B cell (primary cell): ENCODE measurements at regions not wholly inside any gene's neighbourhood (a gene's known extent, or its start where the extent isn't known, plus 50 kb on each side); places are given as distances from the start of the nearest gene placed in this dataset.

Experiments used
- ATAC-seq: fragments of 200-7000 bp; cut with Tn5 transposase; one replicate; pipeline ENCODE4 v1.10.0; 2021; ENCODE audit warnings: low read depth, mild to moderate bottlenecking, moderate number of reproducible peaks, moderate library complexity
- CTCF ChIA-PET: fragments of 350-600 bp; sonication (Branson Sonifier 250); formaldehyde crosslinking; loops from one replicate; lab custom pipeline; 2021; ENCODE audit warnings: antibody characterized with exemption, inconsistent platforms; lab: Charles Lee
- POLR2A ChIA-PET: fragments of 350-600 bp; sonication (Branson Sonifier 250); formaldehyde crosslinking; loops from one replicate; lab custom pipeline; 2021; ENCODE audit warnings: antibody characterized with exemption; lab: Charles Lee
- DNase-seq: peaks from one replicate; pipeline ENCODE4 v3.0.0; 2013
- H2AFZ ChIP-seq: 2 replicates; pipeline ENCODE4 v1.6.1; 2012; ENCODE audit warnings: mild to moderate bottlenecking, low read depth, low read length; ENCODE audit not compliant: insufficient read depth, poor library complexity, severe bottlenecking
- H3K27ac ChIP-seq, 2 donors: 1 replicate in 1 of 2; 2 replicates in 1 of 2; pipeline ENCODE4 v1.5.1; 2012 to 2013; ENCODE audit warnings: low read length in 2 of 2, mild to moderate bottlenecking in 2 of 2, moderate library complexity in 1 of 2
- H3K27me3 ChIP-seq, 4 experiments: fragments of 200-600 bp in 1 of 4; sonication (generic) in 1 of 4; replicated peaks in 1 of 4; 1 replicate in 2 of 4; 2 replicates in 2 of 4; pipeline versions ENCODE4 v1.6.1 to v1.7.0; 2013 to 2016; ENCODE audit warnings: low read length in 3 of 4, mild to moderate bottlenecking in 2 of 4, mixed read lengths in 1 of 4, moderate library complexity in 1 of 4; ENCODE audit not compliant: insufficient read depth in 4 of 4, control insufficient read depth in 3 of 4; ENCODE audit errors: control extremely low read depth in 1 of 4
- H3K36me3 ChIP-seq, 2 experiments: replicated peaks in 1 of 2; 1 replicate in 1 of 2; 2 replicates in 1 of 2; pipeline versions ENCODE4 v1.6.1 to v1.7.1; 2013; ENCODE audit warnings: low read length in 1 of 2; ENCODE audit not compliant: insufficient read depth in 2 of 2, control insufficient read depth in 1 of 2; ENCODE audit errors: control extremely low read depth in 1 of 2, extremely low read depth in 1 of 2
- H3K4me1 ChIP-seq, 2 donors: fragments of 200-600 bp in 1 of 2; sonication (generic) in 1 of 2; 1 replicate in 1 of 2; 2 replicates in 1 of 2; pipeline versions ENCODE4 v1.5.1 to v1.6.1; 2013 to 2017; ENCODE audit warnings: low read length in 2 of 2; ENCODE audit not compliant: control insufficient read depth in 2 of 2, insufficient read depth in 2 of 2
- H3K4me2 ChIP-seq: replicated peaks from 2 replicates; pipeline ENCODE3; 2012; ENCODE audit warnings: mild to moderate bottlenecking, low read depth, low read length; ENCODE audit not compliant: poor library complexity, severe bottlenecking
- H3K4me3 ChIP-seq, 5 experiments: fragments of 200-600 bp in 1 of 5; sonication (generic) in 1 of 5; 1 replicate in 3 of 5; 2 replicates in 2 of 5; pipeline versions ENCODE4 v1.5.1 to v1.7.0; 2011 to 2016; ENCODE audit warnings: low read length in 4 of 5, mild to moderate bottlenecking in 4 of 5, low read depth in 2 of 5, control low read depth in 1 of 5, moderate library complexity in 1 of 5; ENCODE audit not compliant: insufficient read depth in 1 of 5; ENCODE audit errors: control extremely low read depth in 1 of 5, extremely low read depth in 1 of 5
- H3K79me2 ChIP-seq: fragments of 200-600 bp; sonication (generic); one replicate; pipeline ENCODE4 v1.6.0; 2016; ENCODE audit warnings: low read length; ENCODE audit not compliant: control insufficient read depth, insufficient read depth
- H3K9ac ChIP-seq: fragments of 200-600 bp; sonication (generic); 2 replicates; pipeline ENCODE4 v1.6.1; 2017; ENCODE audit warnings: mild to moderate bottlenecking, low read length, moderate library complexity
- H3K9me3 ChIP-seq, 3 donors: one replicate each; pipeline versions ENCODE4 v1.6.1 to v1.7.1; 2013; ENCODE audit warnings: low read length in 2 of 3; ENCODE audit not compliant: control insufficient read depth in 2 of 3, insufficient read depth in 1 of 3; ENCODE audit errors: control extremely low read depth in 1 of 3
- H4K20me1 ChIP-seq: 2 replicates; pipeline ENCODE4 v1.6.0; 2012; ENCODE audit warnings: mild to moderate bottlenecking, low read length; ENCODE audit not compliant: insufficient read depth, control insufficient read depth, poor library complexity, severe bottlenecking
- H3K27ac Mint-ChIP-seq: one replicate; pipeline ENCODE4 v1.8.0; 2021; ENCODE audit warnings: mixed read lengths
- H3K27me3 Mint-ChIP-seq: one replicate; pipeline ENCODE4 v1.8.0; 2021; ENCODE audit warnings: mixed read lengths
- H3K4me1 Mint-ChIP-seq: one replicate; pipeline ENCODE4 v1.8.0; 2021; ENCODE audit warnings: mixed read lengths
- H3K4me3 Mint-ChIP-seq: one replicate; pipeline ENCODE4 v1.8.0; 2021; ENCODE audit warnings: mixed read lengths
- H3K9me3 Mint-ChIP-seq: one replicate; pipeline ENCODE4 v1.8.0; 2022; ENCODE audit warnings: mixed read lengths; ENCODE audit not compliant: insufficient read depth
- EZH2 ChIP-seq: IDR thresholded peaks from 2 replicates; pipeline ENCODE4 v1.6.1; 2012; ENCODE audit warnings: borderline replicate concordance, low read depth, mild to moderate bottlenecking, moderate library complexity, low read length; ENCODE audit not compliant: insufficient read depth, poor library complexity, severe bottlenecking
- WGBS: methylation state at CpG from one replicate; pipeline ENCODE4 v1.1.5; 2013; ENCODE audit warnings: missing lambda C conversion rate; ENCODE audit not compliant: insufficient coverage; 5-methylcytosine and 5-hydroxymethylcytosine counted together
- intact Hi-C: fragments of 100-400 bp; cut with micrococcal nuclease; formaldehyde crosslinking; loops from one replicate; pipeline ENCODE4 v1.10.0; 2022
- TF ChIP-seq, protein P1 (sequence below): fragments of 200-600 bp; IDR thresholded peaks from one replicate; pipeline ENCODE4 v1.8.0; 2022; ENCODE audit warnings: antibody characterized with exemption, mild to moderate bottlenecking

DNA sequence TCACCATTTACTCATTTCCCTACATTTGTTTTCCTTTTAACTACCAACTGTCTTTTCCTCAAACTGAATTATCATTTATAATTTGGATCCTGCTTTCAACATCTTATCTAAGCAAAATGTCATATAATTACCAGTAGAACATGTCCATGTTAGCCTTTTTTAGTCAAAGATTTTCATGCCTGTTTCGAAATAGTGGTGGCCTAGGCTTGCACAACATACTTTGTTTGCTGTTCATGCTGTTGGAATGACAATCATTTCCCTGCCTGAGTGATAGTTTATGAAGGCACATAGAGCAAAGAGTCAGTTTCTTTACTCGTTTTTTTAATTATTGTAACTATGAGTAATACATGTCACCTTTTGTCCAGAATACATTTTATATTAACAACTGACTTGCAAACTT is 144.3 kb upstream of the ANO3 start:
- DNase-seq: no peak
- WGBS: no CpG with 5 or more reads among the region's 2 CpGs
- no peaks in the 10 kb centered on the region for H3K79me2 ChIP-seq
- H4K20me1 ChIP-seq: no peaks in the 10 kb centered on the region
- Mint-ChIP-seq H3K9me3 (no peaks in the 10 kb centered on the region), H3K4me3 (no peak overlapping the region), H3K4me1 (peaks cover 10% of the 10 kb centered on the region), H3K27me3 (no peaks in the 10 kb centered on the region), H3K27ac (no peak overlapping the region)
- ATAC-seq: no peak
- no peaks in the 10 kb centered on the region for H3K36me3 ChIP-seq
- CTCF ChIA-PET: no interaction called here
- no peaks in the 10 kb centered on the region for H3K4me1 ChIP-seq
- no peak overlapping the region for H2AFZ ChIP-seq
- TF ChIP-seq, protein P1, sequence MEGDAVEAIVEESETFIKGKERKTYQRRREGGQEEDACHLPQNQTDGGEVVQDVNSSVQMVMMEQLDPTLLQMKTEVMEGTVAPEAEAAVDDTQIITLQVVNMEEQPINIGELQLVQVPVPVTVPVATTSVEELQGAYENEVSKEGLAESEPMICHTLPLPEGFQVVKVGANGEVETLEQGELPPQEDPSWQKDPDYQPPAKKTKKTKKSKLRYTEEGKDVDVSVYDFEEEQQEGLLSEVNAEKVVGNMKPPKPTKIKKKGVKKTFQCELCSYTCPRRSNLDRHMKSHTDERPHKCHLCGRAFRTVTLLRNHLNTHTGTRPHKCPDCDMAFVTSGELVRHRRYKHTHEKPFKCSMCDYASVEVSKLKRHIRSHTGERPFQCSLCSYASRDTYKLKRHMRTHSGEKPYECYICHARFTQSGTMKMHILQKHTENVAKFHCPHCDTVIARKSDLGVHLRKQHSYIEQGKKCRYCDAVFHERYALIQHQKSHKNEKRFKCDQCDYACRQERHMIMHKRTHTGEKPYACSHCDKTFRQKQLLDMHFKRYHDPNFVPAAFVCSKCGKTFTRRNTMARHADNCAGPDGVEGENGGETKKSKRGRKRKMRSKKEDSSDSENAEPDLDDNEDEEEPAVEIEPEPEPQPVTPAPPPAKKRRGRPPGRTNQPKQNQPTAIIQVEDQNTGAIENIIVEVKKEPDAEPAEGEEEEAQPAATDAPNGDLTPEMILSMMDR: no peak
- no peak for TF ChIP-seq EZH2
- no peak overlapping the region for H3K4me3 ChIP-seq
- POLR2A ChIA-PET: no interaction called here
- H3K27me3 ChIP-seq: no peaks in the 10 kb centered on the region
- intact Hi-C loops: no loop called here
- no peak overlapping the region for H3K9ac ChIP-seq
- no peak overlapping the region for H3K27ac ChIP-seq
- H3K9me3 ChIP-seq: no peaks in the 10 kb centered on the region
- no peak overlapping the region for H3K4me2 ChIP-seq

DNA sequence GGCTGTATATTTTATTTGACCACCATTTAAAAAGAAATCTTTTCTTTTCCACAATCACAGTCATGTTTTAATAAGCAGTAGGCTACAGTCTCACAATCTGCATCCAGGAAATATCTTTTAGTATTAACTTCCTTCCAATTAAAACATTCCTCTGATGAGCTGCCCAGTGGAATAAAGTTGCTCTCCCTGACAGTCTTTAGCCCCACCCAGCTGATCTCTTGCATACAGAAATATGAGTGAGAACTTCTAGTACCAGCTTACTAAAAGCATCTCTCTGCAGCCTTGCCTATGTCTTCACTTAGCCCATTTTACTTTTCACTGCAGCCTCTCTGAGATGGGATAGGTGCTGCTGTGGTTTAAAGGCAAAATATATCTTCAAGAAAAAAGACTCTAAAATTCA is 143.4 kb upstream of the ANO3 start:
- Histone ChIP-seq H3K4me1 (no peaks in the 10 kb centered on the region), H3K79me2 (no peaks in the 10 kb centered on the region), H3K9me3 (no peaks in the 10 kb centered on the region), H3K4me3 (no peak overlapping the region), H3K4me2 (no peak overlapping the region), H3K36me3 (no peaks in the 10 kb centered on the region), H4K20me1 (no peaks in the 10 kb centered on the region), H3K27me3 (no peaks in the 10 kb centered on the region), H3K9ac (no peak overlapping the region), H3K27ac (no peak overlapping the region), H2AFZ (no peak overlapping the region)
- no peak for ATAC-seq
- H3K27ac Mint-ChIP-seq: no peak overlapping the region
- H3K4me1 Mint-ChIP-seq: peaks cover 10% of the 10 kb centered on the region
- ChIA-PET POLR2A (no interaction called here), CTCF (no interaction called here)
- DNase-seq: no peak
- intact Hi-C loops: no loop called here
- H3K27me3 Mint-ChIP-seq: no peaks in the 10 kb centered on the region
- TF ChIP-seq EZH2: no peak
- TF ChIP-seq, protein P1: no peak
- no peak overlapping the region for H3K4me3 Mint-ChIP-seq
- no peaks in the 10 kb centered on the region for H3K9me3 Mint-ChIP-seq
